ENCODE measurements at regions not wholly inside any gene's neighbourhood (a gene's known extent, or its start where the extent isn't known, plus 50 kb on each side); places are given as distances from the start of the nearest gene placed in this dataset.

DNA sequence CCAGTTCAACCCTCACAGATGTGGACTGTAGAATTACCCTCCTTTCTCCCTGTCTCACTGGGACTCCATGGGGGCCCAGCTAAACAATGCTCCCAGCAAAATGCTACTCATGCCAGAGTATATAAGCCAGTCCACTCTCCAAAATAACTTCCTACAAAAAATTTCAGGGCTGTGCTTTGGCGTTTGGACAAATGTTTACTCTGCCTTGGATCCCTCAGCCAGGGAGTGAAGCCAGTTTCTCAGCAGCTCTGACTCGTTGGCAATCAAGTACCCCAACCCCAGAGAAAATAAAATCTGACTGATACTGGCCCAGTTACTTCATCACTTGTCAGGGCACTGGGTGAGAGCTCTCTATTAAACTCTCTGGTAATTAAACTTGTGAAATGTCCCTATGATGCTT is 250.4 kb downstream of the TSHZ3 start:
- Histone ChIP-seq H3K27ac (replicated peaks) (no peak overlapping the region), H3K4me3 (no peak overlapping the region), H3K36me3 (no peaks in the 10 kb centered on the region), H3K9me3 (replicated peaks) (no peaks in the 10 kb centered on the region), H3K4me1 (peaks cover 7% of the 10 kb centered on the region), H3K27me3 (ENCODE audit: low read depth) (peaks cover 5% of the 10 kb centered on the region)
- intact Hi-C loops (cut with micrococcal nuclease): no loop called here
- DNase-seq: no peak
- TF ChIP-seq, protein P1, sequence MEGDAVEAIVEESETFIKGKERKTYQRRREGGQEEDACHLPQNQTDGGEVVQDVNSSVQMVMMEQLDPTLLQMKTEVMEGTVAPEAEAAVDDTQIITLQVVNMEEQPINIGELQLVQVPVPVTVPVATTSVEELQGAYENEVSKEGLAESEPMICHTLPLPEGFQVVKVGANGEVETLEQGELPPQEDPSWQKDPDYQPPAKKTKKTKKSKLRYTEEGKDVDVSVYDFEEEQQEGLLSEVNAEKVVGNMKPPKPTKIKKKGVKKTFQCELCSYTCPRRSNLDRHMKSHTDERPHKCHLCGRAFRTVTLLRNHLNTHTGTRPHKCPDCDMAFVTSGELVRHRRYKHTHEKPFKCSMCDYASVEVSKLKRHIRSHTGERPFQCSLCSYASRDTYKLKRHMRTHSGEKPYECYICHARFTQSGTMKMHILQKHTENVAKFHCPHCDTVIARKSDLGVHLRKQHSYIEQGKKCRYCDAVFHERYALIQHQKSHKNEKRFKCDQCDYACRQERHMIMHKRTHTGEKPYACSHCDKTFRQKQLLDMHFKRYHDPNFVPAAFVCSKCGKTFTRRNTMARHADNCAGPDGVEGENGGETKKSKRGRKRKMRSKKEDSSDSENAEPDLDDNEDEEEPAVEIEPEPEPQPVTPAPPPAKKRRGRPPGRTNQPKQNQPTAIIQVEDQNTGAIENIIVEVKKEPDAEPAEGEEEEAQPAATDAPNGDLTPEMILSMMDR (IDR thresholded peaks at IDR 0.05; ENCODE audit: borderline replicate concordance): no peak

DNA sequence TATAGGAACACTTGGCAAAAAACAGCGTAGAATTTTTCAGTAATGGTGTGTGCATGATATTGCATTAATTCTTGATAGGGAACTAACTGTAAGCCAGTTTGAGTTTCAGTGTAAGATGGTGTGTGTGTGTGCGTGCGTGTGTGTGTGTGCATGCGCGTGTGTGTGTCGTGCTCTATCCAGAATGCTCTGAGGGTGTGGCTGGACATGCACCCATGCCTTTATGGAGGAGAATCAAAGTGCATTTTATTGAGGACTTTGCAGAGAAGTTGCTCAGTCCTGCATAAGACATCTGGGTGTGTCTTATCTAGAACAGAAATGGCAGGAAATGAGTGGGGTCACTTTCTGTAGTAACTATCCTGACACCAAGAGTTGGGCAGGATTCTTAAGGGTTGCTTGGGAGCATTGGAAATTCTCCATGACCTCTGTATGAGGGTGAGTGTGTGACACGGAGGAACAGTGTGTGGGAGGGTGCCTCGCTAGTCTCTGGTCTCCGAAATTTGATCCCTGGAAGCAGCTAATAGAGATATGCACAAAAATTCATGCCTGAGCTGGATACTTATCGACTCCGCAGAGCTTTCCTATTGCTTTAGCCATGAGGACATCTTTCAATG is 252.2 kb downstream of the TSHZ3 start:
- no peaks in the 10 kb centered on the region for H3K36me3 ChIP-seq
- H3K27ac ChIP-seq (replicated peaks): no peak overlapping the region
- TF ChIP-seq, protein P1 (IDR thresholded peaks at IDR 0.05; ENCODE audit: borderline replicate concordance): no peak
- H3K27me3 ChIP-seq (ENCODE audit: low read depth): no peaks in the 10 kb centered on the region
- H3K9me3 ChIP-seq (replicated peaks): no peaks in the 10 kb centered on the region
- intact Hi-C loops (cut with micrococcal nuclease): no loop called here
- H3K4me3 ChIP-seq: no peak overlapping the region
- peaks cover 22% of the 10 kb centered on the region for H3K4me1 ChIP-seq
- DNase-seq: no peak

DNA sequence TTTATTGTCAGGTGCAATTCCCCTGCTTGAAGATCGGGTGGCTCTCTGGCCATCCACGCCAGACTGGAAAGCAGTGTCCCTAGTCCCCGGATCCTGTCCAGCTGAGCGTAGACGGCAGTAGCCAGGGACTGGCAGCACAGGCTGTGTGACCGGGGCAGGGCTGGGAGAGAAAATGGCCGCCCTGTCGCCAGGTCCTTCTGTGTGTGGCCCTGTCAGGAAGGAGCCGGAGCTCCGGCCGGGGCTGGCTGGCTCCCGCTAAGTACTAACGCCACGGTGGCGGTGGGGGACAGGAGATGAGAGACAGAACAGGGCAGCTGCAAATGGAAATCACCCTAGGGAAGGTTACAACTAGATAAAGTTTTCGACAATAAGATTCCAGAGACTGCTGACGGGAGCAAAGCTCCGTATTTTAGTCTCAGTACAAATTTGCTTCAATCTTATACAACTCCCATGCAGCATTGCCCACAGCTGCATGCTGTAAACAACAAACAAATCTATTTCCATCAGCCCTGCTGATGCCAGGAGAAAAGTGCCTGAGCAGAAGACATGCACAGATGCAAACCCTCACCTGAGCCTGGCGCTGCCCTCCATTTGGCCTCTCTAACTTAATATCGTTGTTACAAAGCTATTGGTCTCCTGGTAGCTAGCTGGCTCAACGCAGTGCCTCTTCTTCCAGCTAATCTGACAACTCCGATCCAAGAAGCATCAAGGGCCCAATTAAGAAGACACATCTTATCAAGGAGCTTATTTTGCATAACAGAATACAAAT is 253.0 kb downstream of the TSHZ3 start:
- DNase-seq: no peak
- intact Hi-C loops (cut with micrococcal nuclease): no loop called here
- TF ChIP-seq, protein P1 (IDR thresholded peaks at IDR 0.05; ENCODE audit: borderline replicate concordance): no peak
- Histone ChIP-seq H3K36me3 (no peaks in the 10 kb centered on the region), H3K27ac (replicated peaks) (no peak overlapping the region), H3K27me3 (ENCODE audit: low read depth) (no peaks in the 10 kb centered on the region), H3K4me3 (peak overlapping the region; percentile 11), H3K4me1 (peaks cover 27% of the 10 kb centered on the region), H3K9me3 (replicated peaks) (no peaks in the 10 kb centered on the region)

DNA sequence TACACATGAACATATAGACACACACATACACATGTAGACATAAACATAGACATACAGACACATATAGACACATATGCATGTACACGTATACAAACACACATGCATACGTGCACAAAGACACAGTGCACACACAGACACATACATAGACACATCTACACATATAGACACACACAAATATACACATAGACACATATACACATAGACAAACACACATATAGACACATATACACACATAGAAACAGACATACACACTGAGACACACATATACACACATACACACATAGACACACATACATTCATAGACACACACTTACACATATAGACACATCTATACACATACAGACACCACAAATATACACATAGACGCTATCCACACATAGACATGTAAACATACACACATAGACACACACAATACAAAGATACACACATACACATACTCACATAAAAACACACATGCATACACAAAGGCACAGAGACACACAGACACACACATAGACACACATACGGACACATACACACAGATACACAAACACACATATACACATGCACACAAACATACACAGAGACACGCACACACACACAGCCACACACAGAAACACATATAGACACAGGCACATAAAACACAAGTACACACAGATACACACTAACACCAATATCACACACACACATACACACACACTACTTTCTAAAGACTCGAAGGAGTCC is 254.0 kb downstream of the TSHZ3 start:
- Histone ChIP-seq H3K27me3 (ENCODE audit: low read depth) (no peaks in the 10 kb centered on the region), H3K4me3 (no peak overlapping the region), H3K9me3 (replicated peaks) (no peaks in the 10 kb centered on the region), H3K4me1 (peaks cover 27% of the 10 kb centered on the region), H3K36me3 (no peaks in the 10 kb centered on the region), H3K27ac (replicated peaks) (no peak overlapping the region)
- intact Hi-C loops (cut with micrococcal nuclease): no loop called here
- TF ChIP-seq, protein P1 (IDR thresholded peaks at IDR 0.05; ENCODE audit: borderline replicate concordance): no peak
- DNase-seq: no peak

DNA sequence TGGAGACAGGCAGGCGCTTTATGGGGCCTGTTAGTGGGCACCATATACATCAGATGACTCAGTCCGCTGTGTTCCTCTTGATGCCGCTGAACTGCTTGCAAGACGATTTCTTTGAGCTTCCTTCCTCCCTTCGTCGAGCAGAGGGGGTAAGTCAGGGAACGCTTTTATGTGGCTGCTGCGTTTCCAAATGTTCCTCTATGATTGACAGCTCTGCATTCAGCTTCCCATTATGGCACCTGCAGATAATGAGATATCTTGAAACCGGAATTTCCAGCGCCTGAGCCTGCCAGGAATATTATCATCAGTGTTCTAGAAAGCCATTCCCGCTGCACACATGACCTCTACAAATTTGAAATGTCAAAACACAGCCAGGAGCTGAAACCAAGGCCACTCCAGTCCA is 257.0 kb downstream of the TSHZ3 start:
- intact Hi-C loops (cut with micrococcal nuclease): no loop called here

More for the DNA sequence above, 257.0 kb downstream of the TSHZ3 start:
- no peaks in the 10 kb centered on the region for H3K27me3 ChIP-seq (ENCODE audit: low read depth)
- H3K27ac ChIP-seq (replicated peaks): peak overlapping the region; percentile 44
- H3K4me3 ChIP-seq: no peak overlapping the region
- peaks cover 27% of the 10 kb centered on the region for H3K4me1 ChIP-seq
- TF ChIP-seq, protein P1 (IDR thresholded peaks at IDR 0.05; ENCODE audit: borderline replicate concordance): no peak
- H3K9me3 ChIP-seq (replicated peaks): no peaks in the 10 kb centered on the region
- no peaks in the 10 kb centered on the region for H3K36me3 ChIP-seq
- no peak for DNase-seq

Measured in left ventricle myocardium inferior (tissue), 1 donor.